HG03378 (cell line): ENCODE measurements at regions not wholly inside any gene's neighbourhood (a gene's known extent, or its start where the extent isn't known, plus 50 kb on each side); places are given as distances from the start of the nearest gene placed in this dataset.
A peak's percentile ranks its signal among the peaks of the same experiment; 100 is the strongest.

Experiments used
- ATAC-seq: cut with Tn5 transposase; IDR thresholded peaks from one replicate; pipeline ENCODE4 v1.9.1; 2021; ENCODE audit warnings: mild to moderate bottlenecking, moderate library complexity; ENCODE audit not compliant: unreplicated experiment

- no peak for ATAC-seq
Measured at GRCh38 chr16:79303959-79304387, 296.6 kb downstream of the MAF start.

GRCh38 chr16:79303206-79303605 is 297.3 kb downstream of the MAF start:
- ATAC-seq = no peak

- ATAC-seq = no peak
Measured at GRCh38 chr16:79302731-79303130, 297.8 kb downstream of the MAF start.

GRCh38 chr16:79301051-79301450 is 299.5 kb downstream of the MAF start:
- no peak for ATAC-seq

- ATAC-seq = no peak
Measured at GRCh38 chr16:79298894-79299799, 301.4 kb downstream of the MAF start.

- ATAC-seq = no peak
Measured at GRCh38 chr16:79298476-79298875, 302.1 kb downstream of the MAF start.

- no peak for ATAC-seq
Measured at GRCh38 chr16:79297805-79298204, 302.7 kb downstream of the MAF start.

GRCh38 chr16:79297296-79297695 is 303.2 kb downstream of the MAF start:
- ATAC-seq = no peak

GRCh38 chr16:79296491-79296890 is 304.0 kb downstream of the MAF start:
- no peak for ATAC-seq

GRCh38 chr16:79295746-79296145 is 304.8 kb downstream of the MAF start:
- ATAC-seq = no peak

GRCh38 chr16:79295162-79295561 is 305.4 kb downstream of the MAF start:
- ATAC-seq = no peak

- ATAC-seq = no peak
Measured at GRCh38 chr16:79294568-79294967, 306.0 kb downstream of the MAF start.

- ATAC-seq = no peak
Measured at GRCh38 chr16:79293836-79294460, 306.6 kb downstream of the MAF start.

- no peak for ATAC-seq
Measured at GRCh38 chr16:79288066-79288465, 312.5 kb downstream of the MAF start.

GRCh38 chr16:79287424-79287917 is 313.1 kb downstream of the MAF start:
- no peak for ATAC-seq

- ATAC-seq = peak; percentile 93
Measured at GRCh38 chr16:79286646-79287423, 313.7 kb downstream of the MAF start.

- no peak for ATAC-seq
Measured at GRCh38 chr16:79284766-79285165, 315.8 kb downstream of the MAF start.

GRCh38 chr16:79283578-79283977 is 317.0 kb downstream of the MAF start:
- no peak for ATAC-seq

GRCh38 chr16:79282806-79283205 is 317.7 kb downstream of the MAF start:
- ATAC-seq = no peak

- ATAC-seq = no peak
Measured at GRCh38 chr16:79278506-79278905, 322.0 kb downstream of the MAF start.

- no peak for ATAC-seq
Measured at GRCh38 chr16:79276501-79276900, 324.0 kb downstream of the MAF start.
